SKM-1 (cell line): ENCODE measurements at regions not wholly inside any gene's neighbourhood (a gene's known extent, or its start where the extent isn't known, plus 50 kb on each side); places are given as distances from the start of the nearest gene placed in this dataset.
A peak's percentile ranks its signal among the peaks of the same experiment; 100 is the strongest.
"Not testable (repeated sequence)": the region's sequence is repeated elsewhere in the genome, so short reads cannot be mapped to it uniquely, and the experiment has no call there.

ENCODE experiments used
- DNase-seq: peaks from one replicate; lab custom pipeline; 2025; ENCODE audit not compliant: unreplicated experiment; lab: John Stamatoyannopoulos, UW

- DNase-seq: no peak
These were observed 92.4 kb upstream of the SSTR4 start for GRCh38 chr20:22942742-22943141.

- DNase-seq: no peak
These were observed 91.0 kb upstream of the SSTR4 start for GRCh38 chr20:22944062-22944461.

- DNase-seq: no peak
These were observed 90.2 kb upstream of the SSTR4 start for GRCh38 chr20:22944936-22945335.

- DNase-seq: no peak
These were observed 88.5 kb upstream of the SSTR4 start for GRCh38 chr20:22946596-22946995.

- no peak for DNase-seq
These were observed 85.6 kb upstream of the SSTR4 start for GRCh38 chr20:22949331-22950109.

- DNase-seq: no peak
These were observed 83.1 kb upstream of the SSTR4 start for GRCh38 chr20:22951966-22952365.

GRCh38 chr20:22954661-22955060 lies 80.5 kb upstream of the SSTR4 start:
- no peak for DNase-seq

- no peak for DNase-seq
These were observed 76.7 kb upstream of the SSTR4 start for GRCh38 chr20:22958390-22958789.

GRCh38 chr20:22962567-22963439 lies 72.3 kb upstream of the SSTR4 start:
- no peak for DNase-seq

GRCh38 chr20:22963581-22963980 lies 71.5 kb upstream of the SSTR4 start:
- DNase-seq: no peak

- DNase-seq: no peak
These were observed 68.2 kb upstream of the SSTR4 start for GRCh38 chr20:22966787-22967464.

GRCh38 chr20:22967706-22968105 lies 67.4 kb upstream of the SSTR4 start:
- not testable (repeated sequence) for DNase-seq

GRCh38 chr20:22969031-22969430 lies 66.1 kb upstream of the SSTR4 start:
- not testable (repeated sequence) for DNase-seq

GRCh38 chr20:22971077-22971476 lies 64.0 kb upstream of the SSTR4 start:
- DNase-seq: not testable (repeated sequence)

GRCh38 chr20:22974354-22974753 lies 60.8 kb upstream of the SSTR4 start:
- DNase-seq: peak; percentile 4

- no peak for DNase-seq
These were observed 57.9 kb upstream of the SSTR4 start for GRCh38 chr20:22977047-22977785.

- no peak for DNase-seq
These were observed 51.1 kb upstream of the SSTR4 start for GRCh38 chr20:22984008-22984407.

- peak; percentile 58 for DNase-seq
These were observed 50.5 kb upstream of the SSTR4 start for GRCh38 chr20:22984606-22985005.

GRCh38 chr20:22985239-22985778 lies 49.8 kb upstream of the SSTR4 start:
- no peak for DNase-seq
